ENCODE measurements at regions not wholly inside any gene's neighbourhood (a gene's known extent, or its start where the extent isn't known, plus 50 kb on each side); places are given as distances from the start of the nearest gene placed in this dataset.

DNA sequence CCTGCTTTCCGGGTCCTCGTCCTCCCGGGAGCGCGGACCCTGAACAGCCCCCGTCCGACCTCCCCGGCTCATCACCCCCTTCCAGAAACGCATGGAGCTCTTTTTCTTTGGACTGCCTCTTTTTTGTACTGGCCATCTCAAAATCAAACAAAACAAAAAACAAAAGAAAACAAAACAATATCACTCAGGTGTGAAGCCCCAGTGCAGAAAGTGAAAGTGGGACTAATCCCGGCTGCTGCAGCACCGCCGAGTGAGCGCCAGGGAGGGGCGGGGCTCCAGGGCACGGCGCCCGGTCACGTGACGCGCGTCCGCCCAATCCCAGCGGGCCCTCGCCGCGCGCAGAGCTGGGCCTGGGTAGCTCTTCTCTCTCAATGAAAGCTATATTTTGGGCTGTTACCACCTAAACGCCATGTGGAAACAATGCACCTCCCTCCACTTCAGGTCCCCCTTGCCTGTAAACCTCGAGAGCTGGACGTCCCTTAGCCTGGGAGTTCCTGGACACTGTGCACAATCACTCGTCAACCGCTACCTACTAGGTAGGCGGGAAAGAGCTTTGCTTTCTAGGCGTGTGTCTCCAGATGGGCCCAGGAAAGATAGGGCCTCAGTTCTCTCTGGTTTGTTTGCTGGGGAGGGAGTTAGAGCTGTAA, 93.7 kb upstream of the PRDM1 start:
- intact Hi-C loops (cut with micrococcal nuclease) = loop anchor here (1.0 to 5.0 kb wide), 10 partner anchors 11 to 510 kb away; no protein-coding TSS in a partner anchor

DNA sequence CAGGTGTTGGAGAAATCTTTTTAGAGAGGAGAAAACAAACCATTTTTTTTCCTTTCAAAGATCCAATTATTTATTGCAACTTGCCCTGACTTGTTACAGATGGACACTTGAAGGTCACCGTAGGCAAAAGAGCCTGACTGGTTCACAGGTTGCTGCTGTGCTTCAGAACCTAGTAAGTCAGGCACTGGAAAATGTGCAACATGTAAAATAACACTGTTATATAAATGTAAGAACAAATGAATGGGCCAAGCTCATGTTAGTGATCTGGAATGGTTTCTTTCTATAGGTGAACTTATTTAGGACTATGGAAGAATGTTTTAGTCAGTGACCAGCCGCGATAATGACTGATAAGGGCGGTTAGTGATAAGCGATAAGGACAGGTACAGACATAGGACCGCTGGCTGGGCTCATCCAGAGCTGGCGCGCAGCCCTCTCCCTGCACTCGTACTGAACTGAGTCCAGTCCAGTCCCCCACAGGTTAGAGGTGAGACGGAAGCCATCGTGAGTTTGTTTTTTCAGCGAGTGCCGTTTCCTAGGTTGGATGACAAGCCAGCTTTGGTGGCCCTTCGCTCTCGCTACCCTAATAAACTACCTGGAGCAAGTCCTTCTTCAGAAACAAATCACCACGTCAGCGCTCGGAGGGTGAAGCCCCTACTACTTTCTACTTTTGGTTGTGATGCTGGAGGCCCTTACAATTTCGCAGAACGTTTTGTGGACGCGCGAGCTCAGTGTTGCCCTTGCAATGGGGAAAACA, 94.4 kb upstream of the PRDM1 start:
- intact Hi-C loops (cut with micrococcal nuclease) = loop anchor here (1.0 to 5.0 kb wide), 10 partner anchors 10 to 509 kb away; no protein-coding TSS in a partner anchor

DNA sequence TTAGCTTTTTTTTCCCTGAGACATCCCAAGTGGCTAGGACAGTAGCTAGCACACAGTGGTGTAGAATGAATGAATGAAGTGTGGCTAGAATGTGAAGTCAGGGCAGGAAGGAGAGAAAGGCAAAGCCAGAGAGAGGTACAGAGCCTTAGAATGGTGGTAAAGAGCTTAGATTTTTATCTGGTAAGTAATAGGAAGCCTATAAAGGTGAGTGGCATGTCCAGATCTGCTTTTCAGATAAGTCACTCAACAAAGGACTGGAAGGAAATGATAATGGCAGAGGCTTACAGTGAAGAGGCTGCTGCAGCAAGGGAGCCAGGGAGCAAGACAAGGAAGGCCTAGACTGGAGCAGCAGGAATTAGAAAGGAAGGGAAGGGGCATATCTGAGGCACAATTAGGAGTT, 96.0 kb upstream of the PRDM1 start:
- intact Hi-C loops (cut with micrococcal nuclease) = loop anchor here (5.0 kb wide), 5 partner anchors 178 to 508 kb away; no protein-coding TSS in a partner anchor

DNA sequence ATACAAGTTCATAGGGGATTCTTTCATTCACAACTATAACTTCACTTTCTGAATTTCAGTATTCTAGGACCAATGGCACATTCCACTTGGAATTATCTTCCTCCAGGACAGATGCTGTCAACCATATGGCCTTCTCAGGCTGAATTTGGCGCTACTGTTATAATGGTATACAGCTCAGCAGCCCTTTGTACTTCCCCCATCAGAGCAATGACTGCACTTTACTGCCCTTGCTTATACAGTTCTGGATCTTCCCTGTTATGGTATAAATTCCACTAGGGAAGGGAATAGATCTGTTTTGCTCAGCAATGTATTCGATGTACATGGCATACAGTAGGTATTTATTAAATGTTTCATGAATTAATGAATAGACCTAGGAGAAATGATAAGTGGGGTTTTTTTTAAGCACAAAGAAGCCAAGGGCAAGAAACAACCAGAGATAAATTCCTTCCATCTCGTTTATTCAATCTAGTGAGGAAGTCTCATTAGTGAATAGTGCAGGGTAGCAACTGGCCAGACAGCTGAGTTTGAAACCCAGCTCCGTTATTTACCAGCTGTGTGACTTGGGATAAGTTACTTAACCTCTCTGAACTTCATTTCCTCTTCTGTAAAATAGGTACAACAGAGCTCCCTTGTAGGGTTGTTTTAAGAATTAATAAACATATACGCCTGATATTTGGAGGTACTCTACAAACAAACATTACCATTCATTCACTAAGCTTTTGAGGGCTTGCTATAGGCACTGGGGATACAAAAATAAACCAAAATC, 97.1 kb upstream of the PRDM1 start:
- intact Hi-C loops (cut with micrococcal nuclease) = no loop called here

DNA sequence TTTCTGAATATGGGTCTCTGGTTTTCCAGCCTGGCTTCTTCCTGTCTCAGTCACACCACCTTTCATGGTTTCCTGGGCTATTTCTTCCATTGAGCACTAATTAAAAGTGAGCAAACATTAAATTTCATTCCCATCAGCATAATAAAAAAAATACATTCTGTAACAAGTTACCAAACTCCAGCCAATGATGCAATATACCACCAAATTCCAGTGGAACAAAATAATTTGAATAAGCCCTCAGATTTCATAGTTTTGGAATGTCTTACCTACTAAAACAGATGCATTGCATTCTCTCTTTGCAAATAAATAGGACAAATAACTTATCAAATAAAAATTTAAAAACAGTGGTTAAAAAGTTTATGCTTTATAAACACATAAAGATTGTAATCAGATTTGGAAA, 97.8 kb upstream of the PRDM1 start:
- intact Hi-C loops (cut with micrococcal nuclease) = no loop called here

DNA sequence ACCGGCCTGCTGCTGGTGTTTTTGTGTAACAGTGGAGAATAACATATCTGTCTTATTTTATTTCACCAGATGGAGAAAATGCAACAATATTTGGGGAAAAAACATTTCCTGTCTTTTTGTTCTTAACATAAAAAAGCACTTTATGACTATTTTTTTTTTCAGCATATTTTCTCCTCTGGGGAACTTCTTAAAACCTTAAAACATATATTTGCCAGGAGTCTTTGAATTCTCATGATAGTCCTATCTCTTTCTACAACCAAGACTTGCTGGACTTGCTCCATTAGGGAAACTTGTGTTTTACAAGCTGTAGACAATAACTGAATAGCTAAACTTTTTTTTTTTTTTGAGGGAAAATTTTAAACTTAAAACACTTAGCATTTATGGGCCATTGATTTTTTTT, 98.6 kb upstream of the PRDM1 start:
- intact Hi-C loops (cut with micrococcal nuclease) = no loop called here

DNA sequence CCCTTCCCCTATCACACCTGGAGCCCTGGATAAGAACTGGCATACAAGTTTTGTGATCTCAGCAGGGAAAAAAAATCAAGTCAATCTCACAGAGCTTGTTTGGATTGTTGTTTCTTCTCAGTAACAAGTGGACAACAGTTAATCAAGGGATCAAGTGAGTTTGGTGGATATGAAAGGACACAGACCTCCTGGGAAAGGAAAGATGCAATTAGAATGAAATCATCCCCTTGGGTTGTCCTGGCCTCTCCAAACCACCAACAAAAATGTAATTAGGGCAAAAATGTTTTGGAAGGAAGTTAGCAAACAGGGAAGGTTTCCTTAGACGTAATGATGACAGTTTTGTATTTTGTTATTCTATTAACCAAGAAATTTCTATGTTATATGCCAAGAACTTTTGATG, 99.1 kb upstream of the PRDM1 start:
- intact Hi-C loops (cut with micrococcal nuclease) = no loop called here

DNA sequence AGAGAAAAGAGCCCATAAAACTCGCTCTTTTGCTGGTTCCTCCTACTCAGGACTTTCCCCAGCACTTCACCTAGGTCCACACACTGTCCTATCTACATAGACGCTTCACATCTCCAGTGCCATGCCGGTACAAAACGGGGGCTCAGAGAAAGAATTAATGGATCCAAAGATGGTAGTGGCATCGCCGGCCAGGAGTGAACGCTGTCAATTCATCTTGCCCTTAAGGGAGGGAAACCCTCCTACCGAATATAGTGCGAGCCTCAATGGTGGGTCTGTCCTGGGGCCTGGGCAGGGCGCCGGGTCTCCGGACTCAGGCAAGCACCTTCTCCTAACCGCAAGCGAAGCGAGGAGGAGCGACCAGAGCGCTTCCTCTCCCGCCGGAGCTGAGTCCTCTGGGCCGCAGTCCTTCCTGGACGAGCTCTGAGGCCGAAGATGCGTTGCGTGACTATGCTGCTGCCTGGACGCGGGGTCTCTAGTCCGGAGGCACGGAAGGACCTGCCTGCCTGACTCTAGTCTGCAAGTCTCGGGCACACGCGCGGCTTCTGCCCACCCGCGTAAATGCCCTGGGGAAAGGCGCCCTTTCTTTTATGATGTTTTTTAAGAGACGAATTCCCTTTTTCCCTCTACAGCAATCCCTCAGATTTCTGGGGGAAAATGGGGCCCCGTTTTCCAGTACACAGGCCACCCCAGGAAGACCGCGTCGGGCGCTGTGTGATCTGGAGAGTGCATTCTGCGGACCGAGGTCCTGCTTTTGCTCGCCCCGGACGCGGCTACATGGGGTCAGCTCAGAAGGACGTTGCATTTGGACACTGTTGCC, 100.1 kb upstream of the PRDM1 start:
- intact Hi-C loops (cut with micrococcal nuclease) = no loop called here

DNA sequence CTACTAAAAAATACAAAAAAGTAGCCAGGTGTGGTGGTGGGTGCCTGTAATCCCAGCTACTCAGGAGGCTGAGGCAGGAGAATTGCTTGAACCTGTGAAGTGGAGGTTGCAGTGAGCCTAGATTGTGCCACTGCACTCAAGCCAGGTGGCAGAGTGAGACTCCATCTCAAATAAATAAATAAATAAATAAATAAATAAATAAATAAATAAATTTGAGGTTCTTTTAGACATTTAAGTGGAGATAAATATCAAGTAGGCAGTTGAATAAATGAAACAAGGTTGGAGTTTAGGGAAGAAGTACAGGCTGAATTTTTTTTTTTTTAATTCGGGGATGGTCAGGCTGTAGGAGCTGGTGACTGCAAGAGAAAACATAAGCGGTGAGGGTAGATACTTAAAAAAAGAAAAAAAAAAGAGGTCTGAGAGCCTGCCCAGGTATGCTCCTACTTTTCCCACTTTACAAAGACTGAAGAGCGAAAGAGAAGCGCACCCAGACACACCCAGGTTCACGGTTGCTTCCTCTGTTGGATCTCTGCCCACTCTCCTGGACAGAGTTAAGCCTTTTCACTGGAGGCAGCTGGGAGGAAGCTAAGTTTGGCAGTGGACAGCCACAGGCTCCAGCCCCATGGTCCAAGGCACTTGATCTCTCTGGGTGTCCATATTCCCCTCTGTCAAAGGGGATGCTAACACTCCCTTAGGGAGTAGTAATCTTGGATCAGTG, 100.9 kb upstream of the PRDM1 start:
- intact Hi-C loops (cut with micrococcal nuclease) = no loop called here

DNA sequence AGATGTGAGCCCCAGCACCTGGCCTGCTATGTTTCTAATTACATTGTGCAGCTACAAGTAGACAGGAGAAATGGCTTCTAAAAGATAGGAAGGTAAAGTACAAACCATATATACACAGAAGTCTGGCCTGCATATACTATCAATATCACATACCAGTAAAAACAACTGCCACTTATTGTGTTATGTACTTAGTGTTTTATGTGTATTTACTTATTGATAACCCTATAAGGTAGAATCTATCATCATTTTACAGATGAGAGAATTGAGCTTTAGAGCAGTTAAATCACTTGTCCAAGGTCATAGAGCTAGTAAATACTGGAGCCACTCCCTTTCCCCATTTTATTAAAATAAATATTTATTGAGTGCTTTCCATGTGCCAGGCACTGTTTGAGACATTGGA, 102.4 kb upstream of the PRDM1 start:
- intact Hi-C loops (cut with micrococcal nuclease) = no loop called here

DNA sequence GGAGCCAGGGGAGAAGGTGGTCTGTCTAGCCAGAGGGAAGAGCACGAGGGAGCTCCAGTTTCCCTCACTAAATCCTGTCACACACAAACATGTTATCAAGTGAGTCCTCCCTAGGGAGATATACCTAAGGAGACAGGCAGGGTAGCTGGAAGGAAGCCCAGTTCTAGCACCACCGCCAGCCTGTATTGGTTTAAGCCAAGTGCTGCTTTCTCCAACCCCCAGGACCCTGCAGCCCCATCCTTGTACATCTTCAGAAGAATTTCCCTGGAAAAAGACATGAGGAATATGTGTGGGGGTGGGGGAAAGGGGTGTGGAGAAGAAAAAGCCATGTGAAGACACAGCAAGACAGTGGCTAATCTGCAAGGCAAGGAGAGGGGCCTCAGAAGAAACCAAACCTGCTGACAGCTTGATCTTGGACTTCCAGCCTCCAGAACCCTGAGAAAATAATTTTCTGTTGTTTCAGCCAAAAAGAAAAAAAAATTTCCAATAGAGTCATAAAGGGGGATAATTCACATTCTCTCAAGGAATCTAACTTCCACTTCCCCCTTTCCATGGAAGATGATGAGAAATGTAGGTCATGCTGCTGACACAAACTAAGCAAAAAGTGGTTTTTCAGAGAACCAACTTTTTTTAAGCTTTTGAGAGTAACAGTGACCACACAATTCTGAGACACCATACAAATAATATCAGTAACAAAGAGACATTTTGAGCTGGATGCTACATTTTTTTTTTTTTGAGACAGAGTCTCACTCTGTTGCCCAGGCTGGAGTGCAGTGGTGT, 103.2 kb upstream of the PRDM1 start:
- intact Hi-C loops (cut with micrococcal nuclease) = no loop called here

DNA sequence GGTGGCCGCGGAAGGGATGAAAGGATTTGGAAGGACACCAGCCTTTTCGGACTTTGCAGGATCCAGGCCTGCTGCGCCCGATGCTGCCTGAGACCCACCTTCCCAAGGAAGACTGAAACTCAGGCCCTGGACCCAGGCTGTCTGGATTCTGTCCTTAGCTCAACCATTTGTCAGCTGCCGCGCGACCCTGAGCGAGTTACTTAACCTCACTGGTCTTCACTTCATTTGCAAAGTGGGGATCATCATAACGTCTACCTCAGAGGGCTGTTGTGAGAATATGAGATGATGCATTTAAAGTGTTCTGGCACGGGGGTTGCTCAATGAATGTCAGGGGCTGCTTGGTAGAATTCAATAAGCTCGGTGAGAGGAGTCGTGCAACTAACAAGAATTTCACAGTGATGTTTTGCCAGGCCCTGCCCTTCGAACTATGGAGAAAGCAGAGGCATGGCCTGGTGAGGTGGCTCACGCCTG, 104.2 kb upstream of the PRDM1 start:
- intact Hi-C loops (cut with micrococcal nuclease) = loop anchor here (1.0 kb wide), 1 partner anchor 10 kb away; no protein-coding TSS in a partner anchor

DNA sequence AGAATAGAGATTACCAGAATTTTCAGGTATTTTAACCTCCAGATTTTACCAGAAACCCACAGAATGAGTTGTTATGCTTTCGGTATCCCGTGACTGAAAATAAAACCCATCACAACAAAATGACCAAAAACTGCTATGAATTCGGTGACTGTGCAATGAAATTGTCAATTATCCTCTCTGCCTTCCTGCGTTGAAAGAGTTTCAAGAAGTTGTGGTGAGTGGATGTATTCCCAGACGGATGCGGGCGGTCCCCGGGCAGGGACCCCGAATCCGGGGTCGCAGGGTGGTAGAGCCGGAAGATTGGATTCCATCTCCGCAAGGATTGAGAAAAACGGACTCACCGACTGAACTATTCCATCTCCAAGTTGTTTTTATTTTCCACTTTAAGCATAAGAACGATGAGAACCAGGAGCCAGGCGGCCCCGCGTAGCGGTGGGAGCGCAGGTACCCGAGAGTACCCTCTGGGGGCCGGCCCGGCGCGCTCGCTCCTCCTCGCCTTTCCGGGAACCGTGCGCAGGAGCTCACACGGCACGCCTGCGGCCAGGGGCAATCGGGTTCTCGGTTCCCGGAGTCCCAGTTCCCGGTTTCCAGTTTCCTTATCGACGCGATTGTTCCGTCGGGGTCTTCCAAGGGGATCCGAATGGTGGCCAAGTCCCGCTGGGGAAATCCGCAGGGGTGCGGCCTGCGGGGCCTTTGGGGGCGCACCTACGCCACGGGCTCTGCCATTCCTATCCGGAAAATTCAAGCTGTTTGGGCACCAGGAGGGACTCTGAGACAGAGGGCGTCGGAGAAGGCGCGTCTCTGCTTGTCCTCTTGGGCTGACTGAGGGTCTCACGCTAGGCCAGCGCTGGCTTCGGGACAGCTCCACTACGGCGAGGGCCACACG, 104.9 kb upstream of the PRDM1 start:
- intact Hi-C loops (cut with micrococcal nuclease) = loop anchor here (1.0 kb wide), 1 partner anchor 11 kb away; no protein-coding TSS in a partner anchor

DNA sequence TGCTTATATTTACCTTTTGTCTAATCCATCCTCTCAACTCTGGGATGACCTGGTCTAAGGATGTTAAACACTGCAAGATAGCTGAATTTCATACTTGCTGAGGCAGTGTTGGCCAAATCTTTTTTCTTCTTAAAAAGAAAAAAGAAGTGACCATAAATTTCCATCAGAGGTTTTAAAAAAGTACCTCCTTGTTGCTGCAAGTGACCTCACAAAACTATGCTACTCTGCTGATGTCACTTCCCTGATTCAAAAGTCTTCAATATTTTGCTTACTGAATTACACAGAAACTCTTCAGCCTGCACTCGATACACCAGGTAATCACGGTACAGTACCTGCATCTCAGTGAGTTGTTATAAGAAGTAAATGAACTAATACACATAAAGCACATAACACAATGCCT, 107.2 kb upstream of the PRDM1 start:
- intact Hi-C loops (cut with micrococcal nuclease) = no loop called here

DNA sequence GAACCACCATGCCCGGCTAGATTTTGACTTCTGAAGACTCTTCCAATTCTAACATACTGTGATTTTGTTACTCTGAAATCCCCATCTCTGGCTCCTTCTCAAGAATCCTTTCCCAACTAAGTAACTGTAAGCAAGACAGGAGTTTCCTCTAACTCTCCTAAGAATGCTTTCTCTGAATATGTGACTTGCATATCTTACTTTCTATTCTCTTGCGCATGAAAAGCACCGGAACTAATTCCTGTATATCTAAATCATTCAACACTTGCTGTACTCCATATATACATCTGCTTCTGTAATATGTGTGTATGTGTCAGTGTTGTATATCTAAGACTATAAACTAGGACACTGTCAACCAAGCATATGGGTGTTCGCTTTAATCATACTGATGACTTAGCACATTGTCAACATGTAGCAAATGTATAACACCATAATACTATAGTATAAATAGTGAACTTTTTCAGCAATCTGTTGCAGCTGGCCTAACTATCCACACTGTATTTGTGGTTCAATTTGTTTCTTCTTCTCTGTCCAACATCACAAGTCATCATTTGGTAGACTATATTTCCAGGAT, 108.1 kb upstream of the PRDM1 start:
- intact Hi-C loops (cut with micrococcal nuclease) = no loop called here

DNA sequence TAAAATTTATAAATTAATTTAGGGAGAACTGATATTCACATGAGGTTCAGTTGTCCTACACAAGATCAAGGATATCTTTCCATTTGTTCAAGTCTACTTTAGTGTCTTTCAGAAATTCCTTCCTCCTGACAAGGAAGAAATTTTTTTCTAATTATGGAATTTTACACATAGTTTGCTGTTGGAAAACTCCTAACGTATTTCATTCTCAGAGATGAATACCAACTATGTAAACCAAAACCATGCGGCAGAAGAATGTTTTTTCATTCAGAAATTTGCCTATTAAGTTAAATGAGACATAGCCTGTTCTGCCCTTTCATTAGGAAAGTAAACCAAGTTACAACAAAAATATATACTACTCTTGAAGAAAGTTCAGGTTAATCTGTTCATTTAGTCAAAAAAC, 111.2 kb upstream of the PRDM1 start:
- intact Hi-C loops (cut with micrococcal nuclease) = no loop called here

DNA sequence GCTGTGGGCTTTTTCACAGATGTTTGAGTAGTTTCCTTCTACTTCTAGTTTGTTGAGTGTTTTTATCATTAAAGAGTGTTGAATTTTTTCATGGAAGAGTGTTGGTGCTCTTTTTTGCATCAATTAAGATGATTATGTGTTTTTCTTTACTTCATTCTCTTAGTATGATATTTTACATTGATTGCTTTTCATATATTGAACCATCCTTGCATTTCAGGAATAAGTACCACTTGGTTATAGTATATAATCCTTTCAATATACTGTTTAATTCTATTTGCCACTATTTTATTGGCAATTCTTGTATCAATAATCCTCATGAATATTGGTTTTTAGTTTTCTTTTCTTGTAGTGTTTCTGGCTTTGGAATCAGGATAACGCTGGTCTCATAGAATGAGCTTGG, 113.7 kb upstream of the PRDM1 start:
- intact Hi-C loops (cut with micrococcal nuclease) = no loop called here

DNA sequence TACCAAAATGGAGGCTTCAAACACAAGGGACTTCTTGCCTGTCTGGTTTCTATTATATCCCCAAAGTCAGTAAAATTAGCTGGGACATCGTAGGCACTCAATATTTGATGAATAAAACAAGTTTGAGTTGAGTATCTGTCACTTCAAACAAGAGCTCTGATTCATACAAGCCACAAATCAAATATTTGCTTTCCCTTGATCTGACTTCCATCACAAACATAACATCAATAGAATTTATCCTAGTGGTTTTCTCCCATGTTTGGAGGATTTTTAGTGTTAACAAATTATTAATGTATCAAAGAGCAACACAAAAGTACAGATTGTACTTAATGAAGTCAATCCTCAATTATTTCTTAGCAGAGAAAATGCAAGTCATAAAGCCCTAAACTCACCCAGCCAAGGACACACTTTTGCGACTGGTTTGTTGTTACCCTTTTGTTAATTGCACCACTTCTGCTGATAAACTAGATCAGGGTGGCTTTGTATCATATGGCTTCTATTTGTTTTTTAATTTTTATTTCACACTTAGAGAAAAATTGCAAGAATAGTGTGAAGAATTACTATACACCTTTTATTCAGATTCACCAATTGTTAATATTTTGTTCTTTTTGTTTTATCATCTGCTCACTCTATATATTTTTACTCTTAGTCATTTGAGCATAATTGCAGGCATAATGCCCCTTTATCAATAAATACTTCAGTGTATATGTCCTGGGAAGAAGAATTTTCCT, 117.4 kb upstream of the PRDM1 start:
- intact Hi-C loops (cut with micrococcal nuclease) = no loop called here
